Endothelial cell of umbilical vein (primary cell): ENCODE measurements at regions not wholly inside any gene's neighbourhood (a gene's known extent, or its start where the extent isn't known, plus 50 kb on each side); places are given as distances from the start of the nearest gene placed in this dataset.

Experiments used
- BruUV-seq: library from RNA; stranded (reverse); fragments of 400-500 nt; replicated peaks from 2 replicates; lab custom pipeline; 2021; lab: Mats Ljungman, UMichigan
- CTCF ChIA-PET: fragments of 300-600, 350-600 bp; sonication (Branson Sonifier 250); formaldehyde crosslinking; loops from one replicate; lab custom pipeline; 2021; ENCODE audit warnings: antibody characterized with exemption, inconsistent platforms; lab: Charles Lee
- POLR2A ChIA-PET: fragments of 300-600, 350-600 bp; sonication (Branson Sonifier 250); formaldehyde crosslinking; loops from one replicate; lab custom pipeline; 2021; ENCODE audit warnings: antibody characterized with exemption, inconsistent platforms; lab: Charles Lee
- DNase-seq: peaks from one replicate; pipeline ENCODE4 v3.0.0-alpha.2; 2011; ENCODE audit warnings: low read depth, low spot score
- FAIRE-seq: peaks from 2 replicates; lab custom pipeline; 2011; peaks lifted over from hg19 to GRCh38; lab: Jason Lieb, UNC
- H2AFZ ChIP-seq: 2 replicates; pipeline ENCODE4 v1.6.0; 2012; ENCODE audit warnings: low read depth, low read length, control low read depth, inconsistent platforms
- H3K27ac ChIP-seq: 2 replicates; pipeline ENCODE4 v1.5.1; 2011; ENCODE audit warnings: low read depth, mild to moderate bottlenecking, control low read depth, low read length, moderate library complexity; ENCODE audit not compliant: insufficient read depth
- H3K27me3 ChIP-seq, 2 experiments: 2 replicates each; pipeline versions ENCODE4 v1.6.0 to v1.6.1; 2011; ENCODE audit warnings: low read length in 2 of 2, mixed read lengths in 1 of 2; ENCODE audit not compliant: control insufficient read depth in 2 of 2, insufficient read depth in 2 of 2
- H3K36me3 ChIP-seq, 2 experiments: 2 replicates in 1 of 2; 3 replicates in 1 of 2; pipeline ENCODE4 v1.5.1; 2011; ENCODE audit warnings: low read length in 2 of 2, mild to moderate bottlenecking in 1 of 2, moderate library complexity in 1 of 2; ENCODE audit not compliant: control insufficient read depth in 2 of 2, insufficient read depth in 2 of 2; ENCODE audit errors: extremely low read depth in 1 of 2
- H3K4me1 ChIP-seq: 3 replicates; pipeline ENCODE4 v1.5.1; 2011; ENCODE audit warnings: mild to moderate bottlenecking, low read length; ENCODE audit not compliant: control insufficient read depth, insufficient read depth; ENCODE audit errors: extremely low read depth
- H3K4me2 ChIP-seq: 2 replicates; pipeline ENCODE4 v1.6.1; 2011; ENCODE audit warnings: low read length, control low read depth, mixed read lengths; ENCODE audit not compliant: insufficient read depth
- H3K4me3 ChIP-seq, 3 experiments: fragments of 200-600 bp in 1 of 3; sonication (generic), shearing (Covaris generic) in 1 of 3; replicated peaks in 1 of 3; 2 replicates each; pipeline ENCODE4 v1.5.1; 2011 to 2016; ENCODE audit warnings: control low read depth in 3 of 3, low read length in 3 of 3, mild to moderate bottlenecking in 2 of 3, inconsistent platforms in 1 of 3, low read depth in 1 of 3, moderate library complexity in 1 of 3; ENCODE audit not compliant: insufficient read depth in 1 of 3
- H3K79me2 ChIP-seq: 2 replicates; pipeline ENCODE4 v1.6.0; 2012; ENCODE audit warnings: low read length, inconsistent platforms; ENCODE audit not compliant: control insufficient read depth, insufficient read depth
- H3K9ac ChIP-seq: replicated peaks from 2 replicates; pipeline ENCODE3; 2011; ENCODE audit warnings: low read length, control low read depth; ENCODE audit not compliant: insufficient read depth; ENCODE audit errors: extremely low read depth
- H3K9me1 ChIP-seq: replicated peaks from 3 replicates; pipeline ENCODE4 v1.6.0; 2011; ENCODE audit warnings: mild to moderate bottlenecking, low read length; ENCODE audit not compliant: control insufficient read depth, insufficient read depth; ENCODE audit errors: extremely low read depth
- H3K9me3 ChIP-seq: replicated peaks from 2 replicates; pipeline ENCODE4 v1.5.1; 2012; ENCODE audit warnings: low read length, inconsistent platforms; ENCODE audit not compliant: control insufficient read depth, insufficient read depth
- H4K20me1 ChIP-seq: replicated peaks from 2 replicates; pipeline ENCODE3; 2011; ENCODE audit warnings: mild to moderate bottlenecking, low read length; ENCODE audit not compliant: control insufficient read depth, insufficient read depth; ENCODE audit errors: extremely low read depth
- CTCF ChIP-seq, 2 donors: IDR thresholded peaks; 1 replicate in 1 of 2; 2 replicates in 1 of 2; pipeline ENCODE4 v1.5.1; 2011; ENCODE audit warnings: low read length in 2 of 2, mild to moderate bottlenecking in 2 of 2, moderate library complexity in 2 of 2, control low read depth in 1 of 2, inconsistent platforms in 1 of 2, low read depth in 1 of 2; ENCODE audit not compliant: insufficient read depth in 1 of 2; ENCODE audit errors: extremely low read depth in 1 of 2
- EZH2 ChIP-seq: IDR thresholded peaks from 2 replicates; pipeline ENCODE4 v1.6.1; 2012; ENCODE audit warnings: borderline replicate concordance, low read depth, mild to moderate bottlenecking, moderate library complexity, low read length, inconsistent platforms; ENCODE audit not compliant: severe bottlenecking
- FOS ChIP-seq: IDR thresholded peaks from 2 replicates; pipeline ENCODE4 v1.6.1; 2011; ENCODE audit warnings: mild to moderate bottlenecking, low read length, moderate library complexity, borderline replicate concordance; ENCODE audit not compliant: insufficient read depth
- GATA2 ChIP-seq: IDR thresholded peaks from 2 replicates; pipeline ENCODE4 v1.7.0; 2011; ENCODE audit warnings: low read depth, mild to moderate bottlenecking, moderate library complexity, mixed read lengths, low read length; ENCODE audit not compliant: insufficient read length, insufficient read depth
- JUN ChIP-seq: IDR thresholded peaks from 2 replicates; pipeline ENCODE4 v1.6.1; 2011; ENCODE audit warnings: borderline replicate concordance, low read depth; ENCODE audit not compliant: insufficient read length, insufficient read depth
- MAX ChIP-seq: IDR thresholded peaks from 2 replicates; pipeline ENCODE4 v1.6.1; 2011; ENCODE audit not compliant: insufficient read depth, insufficient read length
- MYC ChIP-seq: IDR thresholded peaks from one replicate; pipeline ENCODE4 v1.6.1; 2011; ENCODE audit warnings: mild to moderate bottlenecking, low read depth, low read length
- POLR2A ChIP-seq: IDR thresholded peaks from 2 replicates; pipeline ENCODE4 v1.6.1; 2012; ENCODE audit warnings: low read depth, mild to moderate bottlenecking, control low read depth, low read length
- POLR2AphosphoS5 ChIP-seq: IDR thresholded peaks from 2 replicates; pipeline ENCODE4 v1.6.1; 2012; ENCODE audit warnings: low read depth, mild to moderate bottlenecking, control low read depth, low read length, moderate library complexity; ENCODE audit not compliant: insufficient read depth
- dilution Hi-C: fragments of 300-500 bp; cut with MboI; formaldehyde crosslinking; loops from one replicate; pipeline ENCODE4 v1.15.0; 2019; ENCODE audit warnings: low sequenced_read_pairs; ENCODE audit not compliant: extremely low pct_ligation_motif_present
- intact Hi-C: fragments of 100-400 bp; cut with micrococcal nuclease; formaldehyde crosslinking; loops from one replicate; pipeline ENCODE4 v1.10.0; 2022

GRCh38 chrX:42097486-42097885 is 174.1 kb upstream of the CASK start:
- no peak for TF ChIP-seq JUN
- CTCF ChIA-PET: no interaction called here

GRCh38 chrX:42096265-42096920 is 173.0 kb upstream of the CASK start:
- FAIRE-seq (no peak), DNase-seq (peak; percentile 51)
- ChIA-PET POLR2A (no interaction called here), CTCF (no interaction called here)
- Histone ChIP-seq H3K27ac (no peak overlapping the region), H3K4me1 (no peaks in the 10 kb centered on the region), H2AFZ (no peak overlapping the region), H4K20me1 (no peaks in the 10 kb centered on the region), H3K79me2 (no peaks in the 10 kb centered on the region), H3K9me1 (no peaks in the 10 kb centered on the region), H3K27me3 (no peaks in the 10 kb centered on the region), H3K36me3 (no peaks in the 10 kb centered on the region), H3K4me3 (no peak overlapping the region), H3K4me2 (no peak overlapping the region), H3K9ac (no peak overlapping the region), H3K9me3 (no peaks in the 10 kb centered on the region)
- intact Hi-C loops: no loop called here
- BruUV-seq: no TSS peak
- TF ChIP-seq GATA2: peak; percentile 70
- no peak for TF ChIP-seq MAX
- no peak for TF ChIP-seq MYC
- no peak for TF ChIP-seq EZH2
- no peak for TF ChIP-seq POLR2A
- peak; percentile 37 for TF ChIP-seq FOS
- TF ChIP-seq CTCF (IDR thresholded peaks at IDR 0.05; ENCODE audit: extremely low read depth in 1 of 2, insufficient read depth in 1 of 2, low read depth in 1 of 2, low read length in 2 of 2): no peak
- no peak for TF ChIP-seq POLR2AphosphoS5
- no peak for TF ChIP-seq JUN
- dilution Hi-C loops: no loop called here

More at GRCh38 chrX:42097486-42097885, 174.1 kb upstream of the CASK start:
- H4K20me1 ChIP-seq: no peaks in the 10 kb centered on the region
- no peaks in the 10 kb centered on the region for H3K9me3 ChIP-seq
- DNase-seq (no peak), FAIRE-seq (peak; percentile 15)
- H3K79me2 ChIP-seq: no peaks in the 10 kb centered on the region
- H3K4me1 ChIP-seq: no peaks in the 10 kb centered on the region
- no peak overlapping the region for H3K4me3 ChIP-seq
- intact Hi-C loops (no loop called here), dilution Hi-C loops (no loop called here)
- BruUV-seq: no TSS peak
- POLR2A ChIA-PET: no interaction called here
- no peak overlapping the region for H3K9ac ChIP-seq
- H3K4me2 ChIP-seq: no peak overlapping the region
- H3K9me1 ChIP-seq: no peaks in the 10 kb centered on the region
- H3K36me3 ChIP-seq: no peaks in the 10 kb centered on the region
- H2AFZ ChIP-seq: no peak overlapping the region
- H3K27me3 ChIP-seq: no peaks in the 10 kb centered on the region
- H3K27ac ChIP-seq: no peak overlapping the region
